ENCODE measurements at regions not wholly inside any gene's neighbourhood (a gene's known extent, or its start where the extent isn't known, plus 50 kb on each side); places are given as distances from the start of the nearest gene placed in this dataset.

- DNase-seq (ENCODE audit: extremely low read depth, low read depth): no peak
Measured at GRCh38 chr2:111626865-111627163, 257.2 kb downstream of the ANAPC1 start.

- DNase-seq (ENCODE audit: extremely low read depth, low read depth): no peak
Measured at GRCh38 chr2:111627256-111627655, 256.7 kb downstream of the ANAPC1 start.

- no peak for DNase-seq (ENCODE audit: extremely low read depth, low read depth)
Measured at GRCh38 chr2:111628221-111628620, 255.8 kb downstream of the ANAPC1 start.

- no peak for DNase-seq (ENCODE audit: extremely low read depth, low read depth)
Measured at GRCh38 chr2:111629983-111630382, 254.0 kb downstream of the ANAPC1 start.

- DNase-seq (ENCODE audit: extremely low read depth, low read depth): no peak
Measured at GRCh38 chr2:111632661-111633060, 251.3 kb downstream of the ANAPC1 start.

GRCh38 chr2:111633189-111633588 lies 250.8 kb downstream of the ANAPC1 start:
- no peak for DNase-seq (ENCODE audit: extremely low read depth, low read depth)

- DNase-seq (ENCODE audit: extremely low read depth, low read depth): no peak
Measured at GRCh38 chr2:111633643-111634042, 250.3 kb downstream of the ANAPC1 start.

- DNase-seq (ENCODE audit: extremely low read depth, low read depth): no peak
Measured at GRCh38 chr2:111634050-111634794, 249.8 kb downstream of the ANAPC1 start.

- DNase-seq (ENCODE audit: extremely low read depth, low read depth): no peak
Measured at GRCh38 chr2:111634995-111635538, 248.9 kb downstream of the ANAPC1 start.

- no peak for DNase-seq (ENCODE audit: extremely low read depth, low read depth)
Measured at GRCh38 chr2:111636905-111637304, 247.1 kb downstream of the ANAPC1 start.

- no peak for DNase-seq (ENCODE audit: extremely low read depth, low read depth)
Measured at GRCh38 chr2:111638274-111638877, 245.6 kb downstream of the ANAPC1 start.

- DNase-seq (ENCODE audit: extremely low read depth, low read depth): no peak
Measured at GRCh38 chr2:111640480-111640879, 243.5 kb downstream of the ANAPC1 start.

- no peak for DNase-seq (ENCODE audit: extremely low read depth, low read depth)
Measured at GRCh38 chr2:111642586-111643327, 241.2 kb downstream of the ANAPC1 start.

GRCh38 chr2:111643759-111644158 lies 240.2 kb downstream of the ANAPC1 start:
- no peak for DNase-seq (ENCODE audit: extremely low read depth, low read depth)

GRCh38 chr2:111647359-111647758 lies 236.6 kb downstream of the ANAPC1 start:
- no peak for DNase-seq (ENCODE audit: extremely low read depth, low read depth)

GRCh38 chr2:111652038-111652437 lies 232.0 kb downstream of the ANAPC1 start:
- no peak for DNase-seq (ENCODE audit: extremely low read depth, low read depth)

GRCh38 chr2:111652681-111653080 lies 231.3 kb downstream of the ANAPC1 start:
- no peak for DNase-seq (ENCODE audit: extremely low read depth, low read depth)

GRCh38 chr2:111653103-111653624 lies 230.8 kb downstream of the ANAPC1 start:
- no peak for DNase-seq (ENCODE audit: extremely low read depth, low read depth)

- DNase-seq (ENCODE audit: extremely low read depth, low read depth): no peak
Measured at GRCh38 chr2:111653913-111654312, 230.1 kb downstream of the ANAPC1 start.

- no peak for DNase-seq (ENCODE audit: extremely low read depth, low read depth)
Measured at GRCh38 chr2:111654829-111655228, 229.2 kb downstream of the ANAPC1 start.

GRCh38 chr2:111656436-111656835 lies 227.6 kb downstream of the ANAPC1 start:
- no peak for DNase-seq (ENCODE audit: extremely low read depth, low read depth)
